ENCODE measurements at regions not wholly inside any gene's neighbourhood (a gene's known extent, or its start where the extent isn't known, plus 50 kb on each side); places are given as distances from the start of the nearest gene placed in this dataset.
"Not testable (repeated sequence)": the region's sequence is repeated elsewhere in the genome, so short reads cannot be mapped to it uniquely, and the experiment has no call there.

DNA sequence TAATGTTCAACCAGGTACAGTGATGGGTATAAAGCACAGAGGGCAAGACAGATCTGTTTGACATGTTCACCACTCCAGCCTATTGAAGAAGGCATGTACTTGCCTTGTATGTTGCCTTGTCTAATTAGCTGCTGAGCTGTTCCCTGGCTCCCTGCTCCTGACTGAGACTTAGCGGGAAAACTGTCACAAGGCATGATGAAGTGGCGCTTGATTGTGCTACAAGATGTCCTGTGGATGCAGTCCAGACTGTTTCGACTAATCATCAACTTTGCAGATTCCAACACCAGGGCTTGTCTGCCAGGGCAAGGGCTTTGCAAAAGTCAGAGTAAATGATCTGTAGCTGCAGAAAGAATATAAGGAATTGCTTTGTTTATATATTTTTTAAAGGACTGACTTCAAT lies 136.2 kb upstream of the NRBF2 start:
- DNase-seq (ENCODE audit: low read depth in 3 of 3) = no peak

- DNase-seq (ENCODE audit: low read depth in 3 of 3) = no peak
Observed at GRCh38 chr10:62996516-62996915, 136.6 kb upstream of the NRBF2 start.

DNA sequence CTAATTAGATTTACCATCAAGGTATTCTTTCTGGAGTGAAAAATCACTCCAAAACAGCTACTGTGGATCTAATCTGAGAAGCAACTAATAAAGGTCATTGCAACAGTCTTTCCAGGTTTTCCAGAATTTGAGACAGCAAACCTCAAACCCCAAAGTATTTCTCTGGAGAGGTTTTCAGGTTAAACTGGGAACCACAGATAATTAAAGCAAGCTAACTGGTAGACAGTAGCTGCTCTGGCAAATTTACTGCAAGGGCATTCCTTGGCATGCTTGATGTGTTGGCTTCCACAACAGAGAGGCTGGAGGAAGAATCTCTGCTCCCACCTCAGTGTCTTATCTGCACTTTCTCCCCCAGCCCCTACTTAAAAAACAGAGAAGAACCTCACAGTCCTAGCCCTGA lies 140.0 kb upstream of the NRBF2 start:
- DNase-seq (ENCODE audit: low read depth in 3 of 3) = no peak

DNA sequence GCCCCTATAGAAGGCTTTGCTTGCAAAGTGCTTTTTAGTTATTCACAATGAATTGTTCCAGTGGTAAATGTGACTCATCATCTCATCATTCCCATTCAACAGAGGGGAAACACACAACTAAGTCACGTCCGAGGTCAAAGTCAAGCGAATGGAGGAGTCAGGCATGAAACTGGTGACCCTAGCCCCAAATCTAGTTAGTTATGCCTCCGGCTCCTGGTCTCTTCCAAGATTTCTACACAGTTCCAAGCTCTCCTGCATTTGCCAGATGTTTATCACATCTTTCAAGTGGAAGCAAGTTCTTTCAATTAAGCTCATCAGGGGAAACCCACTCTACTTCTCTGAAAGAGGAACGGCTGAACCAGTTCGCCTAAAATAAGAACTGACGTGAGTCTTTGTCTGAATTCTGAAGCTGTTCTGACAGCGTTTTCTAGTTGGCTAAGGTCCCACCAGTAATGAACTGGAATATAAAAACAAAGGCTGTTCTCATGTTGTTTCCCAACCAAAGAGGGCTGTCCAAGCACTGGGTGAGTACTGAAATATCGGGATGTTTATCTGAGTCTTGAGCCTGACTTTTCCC lies 140.9 kb upstream of the NRBF2 start:
- DNase-seq (ENCODE audit: low read depth in 3 of 3) = peak in 1 of 3 experiments; percentile 9

GRCh38 chr10:62990126-62990525 lies 143.0 kb upstream of the NRBF2 start:
- no peak for DNase-seq (ENCODE audit: low read depth in 3 of 3)

- no peak for DNase-seq (ENCODE audit: low read depth in 3 of 3)
Observed at GRCh38 chr10:62985807-62986600, 147.1 kb upstream of the NRBF2 start.

GRCh38 chr10:62981096-62981495 lies 152.0 kb upstream of the NRBF2 start:
- DNase-seq (ENCODE audit: low read depth in 3 of 3) = no peak

- DNase-seq (ENCODE audit: low read depth in 3 of 3) = peak in 1 of 3 experiments; percentile 20
Observed at GRCh38 chr10:62980687-62981086, 152.4 kb upstream of the NRBF2 start.

DNA sequence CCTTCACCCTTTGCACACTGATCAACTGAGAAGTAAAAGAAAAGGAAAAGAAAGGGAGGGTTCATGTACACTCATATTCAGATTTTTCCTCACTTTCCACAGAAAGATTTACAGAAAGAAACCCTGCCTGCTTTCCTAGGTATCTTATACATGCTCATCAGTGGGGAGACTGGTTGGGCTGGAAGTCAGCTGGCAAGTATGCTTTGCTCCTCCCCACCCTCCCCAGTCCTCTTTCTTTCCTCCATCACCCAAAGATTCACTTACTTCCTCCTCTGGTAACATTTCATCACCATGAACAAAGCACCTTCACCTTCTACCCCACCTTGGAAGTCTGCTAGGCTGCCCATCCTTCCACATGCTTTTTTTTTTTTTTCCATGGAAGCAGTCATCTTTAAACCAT lies 153.2 kb upstream of the NRBF2 start:
- DNase-seq (ENCODE audit: low read depth in 3 of 3) = no peak

GRCh38 chr10:62978482-62978881 lies 154.6 kb upstream of the NRBF2 start:
- no peak for DNase-seq (ENCODE audit: low read depth in 3 of 3)

GRCh38 chr10:62974795-62975194 lies 158.3 kb upstream of the NRBF2 start:
- DNase-seq (ENCODE audit: low read depth in 3 of 3) = not testable (repeated sequence)

DNA sequence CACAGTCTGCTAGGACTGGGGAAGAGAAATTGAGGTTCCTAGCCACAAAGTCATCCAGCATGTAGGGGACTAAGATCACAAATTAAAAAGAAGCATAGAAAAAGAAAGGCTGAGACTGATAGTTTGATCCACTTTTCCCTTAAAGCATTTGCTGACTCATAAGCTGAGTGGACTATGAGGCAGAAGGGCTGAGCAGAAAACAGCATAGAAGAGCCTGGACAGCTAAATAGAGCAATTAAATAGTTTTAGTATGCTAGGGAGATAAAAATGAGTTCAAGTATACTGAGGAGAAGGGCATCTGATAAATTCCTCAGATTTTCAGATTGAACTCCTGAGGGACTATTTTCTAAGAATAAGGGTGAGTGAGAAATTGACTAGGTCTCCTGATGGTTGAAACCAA lies 155.9 kb upstream of the EGR2 start:
- DNase-seq (ENCODE audit: low read depth in 3 of 3) = no peak

GRCh38 chr10:62964026-62964425 lies 147.9 kb upstream of the EGR2 start:
- no peak for DNase-seq (ENCODE audit: low read depth in 3 of 3)

GRCh38 chr10:62961951-62962523 lies 145.9 kb upstream of the EGR2 start:
- DNase-seq (ENCODE audit: low read depth in 3 of 3) = no peak

GRCh38 chr10:62960416-62960815 lies 144.2 kb upstream of the EGR2 start:
- no peak for DNase-seq (ENCODE audit: low read depth in 3 of 3)

- DNase-seq (ENCODE audit: low read depth in 3 of 3) = no peak
Observed at GRCh38 chr10:62959553-62959952, 143.4 kb upstream of the EGR2 start.

- DNase-seq (ENCODE audit: low read depth in 3 of 3) = no peak
Observed at GRCh38 chr10:62958980-62959379, 142.8 kb upstream of the EGR2 start.

DNA sequence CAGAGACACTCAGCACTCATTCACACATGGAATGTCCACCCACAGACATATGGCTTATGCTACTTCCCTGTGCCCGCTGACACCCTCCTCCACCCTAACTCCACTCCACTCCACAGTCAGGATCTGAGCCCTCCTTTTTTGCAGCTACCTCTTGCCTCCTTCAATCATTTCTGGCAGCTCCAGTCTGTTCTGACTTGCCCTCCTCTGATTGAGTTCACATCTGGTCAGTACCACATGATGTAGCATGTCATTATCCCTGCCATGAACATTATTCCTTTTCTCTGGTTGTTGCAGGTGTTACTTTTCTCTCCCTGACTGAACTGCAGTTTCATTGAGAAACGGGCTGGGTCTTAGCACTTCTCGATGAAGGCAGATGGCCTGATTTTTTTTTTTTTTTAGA lies 130.1 kb upstream of the EGR2 start:
- DNase-seq (ENCODE audit: low read depth in 3 of 3) = no peak

GRCh38 chr10:62939698-62940097 lies 123.5 kb upstream of the EGR2 start:
- no peak for DNase-seq (ENCODE audit: low read depth in 3 of 3)

GRCh38 chr10:62938672-62939071 lies 122.5 kb upstream of the EGR2 start:
- DNase-seq (ENCODE audit: low read depth in 3 of 3) = no peak

DNA sequence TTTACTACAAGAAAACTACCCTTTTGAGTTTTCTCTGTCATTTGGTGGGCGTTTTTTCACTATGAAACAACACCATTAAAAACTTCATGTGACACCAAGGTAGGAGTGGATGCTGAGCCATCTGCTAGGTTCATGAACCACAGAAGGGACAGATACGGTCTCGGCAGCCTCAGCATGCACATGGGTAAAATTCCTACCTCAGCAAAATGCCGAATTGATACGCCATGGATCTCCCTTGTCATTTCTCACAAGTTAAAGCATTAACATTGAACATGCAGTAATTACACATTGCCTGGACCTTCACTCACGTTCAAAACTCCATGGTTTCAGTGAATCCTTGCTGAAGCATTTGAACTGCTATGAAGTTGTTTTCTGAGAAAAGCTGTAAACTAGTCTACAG lies 121.5 kb upstream of the EGR2 start:
- no peak for DNase-seq (ENCODE audit: low read depth in 3 of 3)

- no peak for DNase-seq (ENCODE audit: low read depth in 3 of 3)
Observed at GRCh38 chr10:62935022-62935421, 118.9 kb upstream of the EGR2 start.

- DNase-seq (ENCODE audit: low read depth in 3 of 3) = no peak
Observed at GRCh38 chr10:62934258-62934657, 118.1 kb upstream of the EGR2 start.
